ENCODE measurements at regions not wholly inside any gene's neighbourhood (a gene's known extent, or its start where the extent isn't known, plus 50 kb on each side); places are given as distances from the start of the nearest gene placed in this dataset.

- Histone ChIP-seq H3K9ac (ENCODE audit: insufficient read depth, low read depth, low read length) (no peak overlapping the region), H3K36me3 (replicated peaks in 1 of 2; ENCODE audit: control insufficient read depth in 1 of 2, insufficient read depth in 2 of 2, low read length in 2 of 2) (no peaks in the 10 kb centered on the region), H3K4me3 (replicated peaks in 1 of 3; ENCODE audit: insufficient read depth in 1 of 3, low read depth in 2 of 3, low read length in 3 of 3) (no peak overlapping the region), H3K27me3 (ENCODE audit: control insufficient read depth in 1 of 2, insufficient read depth in 2 of 2, low read length in 2 of 2) (no peaks in the 10 kb centered on the region), H3K79me2 (ENCODE audit: insufficient read depth, low read length) (no peaks in the 10 kb centered on the region), H4K20me1 (ENCODE audit: insufficient read depth, low read length) (no peaks in the 10 kb centered on the region), H3K4me1 (ENCODE audit: insufficient read depth, low read length) (no peaks in the 10 kb centered on the region), H3K4me2 (ENCODE audit: low read depth, low read length) (no peak overlapping the region), H3K9me3 (ENCODE audit: low read length) (no peaks in the 10 kb centered on the region), H3K27ac (ENCODE audit: extremely low read length, insufficient read depth, low read length) (no peak overlapping the region), H2AFZ (ENCODE audit: low read length) (no peak overlapping the region)
- TF ChIP-seq POLR2AphosphoS2 (IDR thresholded peaks at IDR 0.05; ENCODE audit: low read depth, low read length) (no peak), DRAP1 (CRISPR knock-in tag; IDR thresholded peaks at IDR 0.05) (no peak), ZC3H13 (CRISPR knock-in tag; IDR thresholded peaks at IDR 0.05) (no peak), SMARCC2 (IDR thresholded peaks at IDR 0.05) (no peak), ZMYM2 (CRISPR knock-in tag; IDR thresholded peaks at IDR 0.05) (no peak), ZNF143 (CRISPR knock-in tag; IDR thresholded peaks at IDR 0.05) (no peak), ARNT (IDR thresholded peaks at IDR 0.05) (no peak), KDM5A (IDR thresholded peaks at IDR 0.05; ENCODE audit: borderline replicate concordance, low read length) (no peak), GATAD1 (CRISPR knock-in tag; IDR thresholded peaks at IDR 0.05) (no peak), MTERF4 (CRISPR knock-in tag; IDR thresholded peaks at IDR 0.05) (no peak), ZFP36L1 (CRISPR knock-in tag; IDR thresholded peaks at IDR 0.05) (no peak), ZNF362 (CRISPR knock-in tag; IDR thresholded peaks at IDR 0.05; ENCODE audit: borderline replicate concordance) (no peak), REPIN1 (CRISPR knock-in tag; IDR thresholded peaks at IDR 0.05; ENCODE audit: borderline replicate concordance, low read depth) (no peak), TGIF2 (CRISPR knock-in tag; IDR thresholded peaks at IDR 0.05) (no peak)
- ATAC-seq (no peak), FAIRE-seq (no peak), DNase-seq (ENCODE audit: low spot score) (no peak)
- intact Hi-C loops (cut with micrococcal nuclease; ENCODE audit: unreplicated experiment) (no loop called here), in situ Hi-C loops (cut with HindIII; ENCODE audit: extremely low pct_ligation_motif_present, low pct_unique_long_range_greater_than_20kb) (no loop called here)
- no TSS peak for BruUV-seq (replicated peaks)
- ChIA-PET POLR2A (no interaction called here), CTCF (ENCODE audit: low intra/inter-chr PET ratio, low total read pairs) (no interaction called here)
- WGBS (ENCODE audit: low lambda C conversion rate) = 59% methylated on average over 3 of the region's 3 CpGs
These were observed 392.5 kb upstream of the RPS23 start for GRCh38 chr5:82670692-82671091.

All from HepG2 (cell line).